ENCODE measurements at regions not wholly inside any gene's neighbourhood (a gene's known extent, or its start where the extent isn't known, plus 50 kb on each side); places are given as distances from the start of the nearest gene placed in this dataset.

DNA sequence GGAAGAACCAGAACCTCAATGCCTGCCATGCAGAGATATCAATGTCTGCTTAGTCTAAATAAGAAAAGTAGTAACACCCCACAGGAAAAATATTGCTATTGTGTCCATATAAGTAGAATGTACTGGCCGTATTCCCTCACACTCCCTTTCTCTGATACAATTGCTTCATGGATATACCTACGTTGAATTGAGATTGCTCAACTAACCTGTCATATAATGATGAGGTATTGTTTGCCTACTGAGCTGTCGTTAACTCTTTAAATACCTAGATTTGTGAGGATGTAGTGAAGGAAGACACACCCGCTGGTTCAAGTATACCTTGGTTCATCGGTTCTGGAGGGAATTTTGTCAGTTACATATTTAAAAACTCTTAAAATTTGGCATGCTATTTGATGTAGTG, 480.7 kb upstream of the TCF4 start:
- H2AFZ ChIP-seq (ENCODE audit: low read depth, low read length), result no peak overlapping the region

DNA sequence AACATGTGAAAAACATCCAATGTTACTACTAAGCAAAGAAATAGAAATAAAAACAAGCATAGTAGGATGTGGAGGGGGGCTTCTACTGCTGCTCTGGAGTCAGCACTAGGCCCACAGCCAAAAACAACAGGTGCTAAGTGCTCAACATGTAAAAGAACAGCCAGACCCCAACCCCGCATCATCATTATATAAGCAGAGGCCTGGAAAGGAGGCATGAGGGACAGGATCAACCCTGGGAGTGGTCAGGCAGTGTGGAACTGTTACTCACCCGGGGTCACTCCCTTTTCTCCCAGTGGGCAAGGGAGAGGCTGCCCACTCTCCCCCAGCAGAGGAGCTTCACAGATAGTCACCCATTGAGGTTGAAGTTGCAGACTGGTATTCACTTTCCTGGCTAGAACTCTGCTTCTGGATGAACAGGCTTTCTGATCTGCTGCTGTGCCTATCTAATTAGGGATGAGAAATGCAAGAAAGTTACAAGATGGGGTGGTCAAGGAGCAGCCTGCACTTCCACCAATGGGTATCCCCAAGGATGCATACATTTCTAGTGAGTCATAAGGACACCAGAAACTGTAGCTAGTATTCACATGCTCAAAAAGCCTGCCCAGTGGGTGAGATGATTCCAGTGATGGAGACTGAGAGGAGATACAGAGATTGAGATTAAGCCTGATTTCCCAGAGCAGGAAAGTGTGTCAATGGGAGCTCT, 480.1 kb upstream of the TCF4 start:
- Histone ChIP-seq H3K27ac (ENCODE audit: low read length) (no peak overlapping the region), H3K36me3 (ENCODE audit: insufficient read depth, low read length) (no peaks in the 10 kb centered on the region), H3K79me2 (ENCODE audit: insufficient read depth, low read length) (no peaks in the 10 kb centered on the region), H3K9me3 (ENCODE audit: insufficient read depth, low read length, severe bottlenecking) (no peaks in the 10 kb centered on the region), H4K20me1 (ENCODE audit: insufficient read depth, low read length) (no peaks in the 10 kb centered on the region), H3K9ac (ENCODE audit: low read depth, low read length) (no peak overlapping the region), H3K4me3 (ENCODE audit: low read depth in 1 of 2, low read length in 2 of 2) (no peak overlapping the region), H2AFZ (ENCODE audit: low read depth, low read length) (no peak overlapping the region), H3K4me1 (ENCODE audit: insufficient read depth, low read length) (no peaks in the 10 kb centered on the region), H3K4me2 (ENCODE audit: insufficient read depth, low read length) (no peak overlapping the region), H3K27me3 (ENCODE audit: insufficient read depth, low read length, poor library complexity) (no peaks in the 10 kb centered on the region)
- TF ChIP-seq, protein P1, sequence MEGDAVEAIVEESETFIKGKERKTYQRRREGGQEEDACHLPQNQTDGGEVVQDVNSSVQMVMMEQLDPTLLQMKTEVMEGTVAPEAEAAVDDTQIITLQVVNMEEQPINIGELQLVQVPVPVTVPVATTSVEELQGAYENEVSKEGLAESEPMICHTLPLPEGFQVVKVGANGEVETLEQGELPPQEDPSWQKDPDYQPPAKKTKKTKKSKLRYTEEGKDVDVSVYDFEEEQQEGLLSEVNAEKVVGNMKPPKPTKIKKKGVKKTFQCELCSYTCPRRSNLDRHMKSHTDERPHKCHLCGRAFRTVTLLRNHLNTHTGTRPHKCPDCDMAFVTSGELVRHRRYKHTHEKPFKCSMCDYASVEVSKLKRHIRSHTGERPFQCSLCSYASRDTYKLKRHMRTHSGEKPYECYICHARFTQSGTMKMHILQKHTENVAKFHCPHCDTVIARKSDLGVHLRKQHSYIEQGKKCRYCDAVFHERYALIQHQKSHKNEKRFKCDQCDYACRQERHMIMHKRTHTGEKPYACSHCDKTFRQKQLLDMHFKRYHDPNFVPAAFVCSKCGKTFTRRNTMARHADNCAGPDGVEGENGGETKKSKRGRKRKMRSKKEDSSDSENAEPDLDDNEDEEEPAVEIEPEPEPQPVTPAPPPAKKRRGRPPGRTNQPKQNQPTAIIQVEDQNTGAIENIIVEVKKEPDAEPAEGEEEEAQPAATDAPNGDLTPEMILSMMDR (IDR thresholded peaks at IDR 0.05; ENCODE audit: borderline replicate concordance, extremely low read depth, low read length, poor library complexity, severe bottlenecking), result no peak
- TF ChIP-seq EZH2 (IDR thresholded peaks at IDR 0.05; ENCODE audit: borderline replicate concordance, low read depth, low read length, severe bottlenecking), result no peak
- DNase-seq (no peak), ATAC-seq (ENCODE audit: insufficient read depth, low read depth) (no peak)

More for the DNA sequence above, 480.7 kb upstream of the TCF4 start:
- no peak for DNase-seq
- no peak for TF ChIP-seq EZH2 (IDR thresholded peaks at IDR 0.05; ENCODE audit: borderline replicate concordance, low read depth, low read length, severe bottlenecking)
- TF ChIP-seq, protein P1 (IDR thresholded peaks at IDR 0.05; ENCODE audit: borderline replicate concordance, extremely low read depth, low read length, poor library complexity, severe bottlenecking), result no peak
- Histone ChIP-seq H3K4me2 (ENCODE audit: insufficient read depth, low read length) (no peak overlapping the region), H3K9ac (ENCODE audit: low read depth, low read length) (no peak overlapping the region), H3K4me3 (ENCODE audit: low read depth in 1 of 2, low read length in 2 of 2) (no peak overlapping the region), H3K4me1 (ENCODE audit: insufficient read depth, low read length) (no peaks in the 10 kb centered on the region), H3K27me3 (ENCODE audit: insufficient read depth, low read length, poor library complexity) (no peaks in the 10 kb centered on the region), H3K27ac (ENCODE audit: low read length) (no peak overlapping the region), H3K79me2 (ENCODE audit: insufficient read depth, low read length) (no peaks in the 10 kb centered on the region), H4K20me1 (ENCODE audit: insufficient read depth, low read length) (no peaks in the 10 kb centered on the region), H3K9me3 (ENCODE audit: insufficient read depth, low read length, severe bottlenecking) (no peaks in the 10 kb centered on the region), H3K36me3 (ENCODE audit: insufficient read depth, low read length) (no peaks in the 10 kb centered on the region)
- ATAC-seq (ENCODE audit: insufficient read depth, low read depth), result no peak

DNA sequence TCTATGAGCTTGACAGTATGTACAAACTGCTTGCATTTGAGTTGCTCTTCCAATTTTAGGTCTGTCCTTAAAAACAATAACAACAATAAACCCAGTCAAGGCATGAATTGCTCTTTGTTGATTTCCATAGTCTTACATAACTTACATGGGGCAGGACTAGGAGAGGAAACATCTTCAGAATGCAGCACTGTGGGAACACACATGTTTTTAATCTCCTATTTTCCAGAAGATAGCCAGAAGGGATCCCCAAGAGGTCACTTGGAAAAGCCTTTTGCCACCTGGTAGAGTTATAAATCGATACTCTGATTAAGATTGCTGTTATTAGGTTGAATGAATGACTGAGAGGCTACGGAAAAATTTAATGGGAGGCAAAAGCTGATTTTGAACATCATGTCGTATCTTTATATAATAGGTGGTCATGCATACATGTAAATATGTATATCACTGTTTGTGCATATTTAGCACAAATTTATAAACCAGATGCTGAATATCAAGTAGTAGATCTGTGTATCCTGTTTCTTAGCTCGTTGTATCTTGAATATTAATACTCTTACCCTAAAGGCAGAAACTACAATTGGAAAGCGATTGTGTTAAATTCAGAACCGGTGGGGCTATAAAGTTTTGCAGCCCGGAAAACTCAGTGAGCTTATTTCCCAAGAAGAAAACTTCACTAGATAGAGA, 479.4 kb upstream of the TCF4 start:
- Histone ChIP-seq H3K9me3 (ENCODE audit: insufficient read depth, low read length, severe bottlenecking) (no peaks in the 10 kb centered on the region), H3K4me2 (ENCODE audit: insufficient read depth, low read length) (no peak overlapping the region), H3K27ac (ENCODE audit: low read length) (no peak overlapping the region), H3K36me3 (ENCODE audit: insufficient read depth, low read length) (no peaks in the 10 kb centered on the region), H3K4me1 (ENCODE audit: insufficient read depth, low read length) (no peaks in the 10 kb centered on the region), H3K9ac (ENCODE audit: low read depth, low read length) (no peak overlapping the region), H4K20me1 (ENCODE audit: insufficient read depth, low read length) (no peaks in the 10 kb centered on the region), H3K79me2 (ENCODE audit: insufficient read depth, low read length) (no peaks in the 10 kb centered on the region), H3K4me3 (ENCODE audit: low read depth in 1 of 2, low read length in 2 of 2) (no peak overlapping the region), H3K27me3 (ENCODE audit: insufficient read depth, low read length, poor library complexity) (no peaks in the 10 kb centered on the region), H2AFZ (ENCODE audit: low read depth, low read length) (no peak overlapping the region)
- ATAC-seq (ENCODE audit: insufficient read depth, low read depth) (no peak), DNase-seq (no peak)
- TF ChIP-seq EZH2 (IDR thresholded peaks at IDR 0.05; ENCODE audit: borderline replicate concordance, low read depth, low read length, severe bottlenecking), result no peak
- TF ChIP-seq, protein P1 (IDR thresholded peaks at IDR 0.05; ENCODE audit: borderline replicate concordance, extremely low read depth, low read length, poor library complexity, severe bottlenecking), result no peak
